IgD-negative memory B cell (primary cell): ENCODE measurements at regions not wholly inside any gene's neighbourhood (a gene's known extent, or its start where the extent isn't known, plus 50 kb on each side); places are given as distances from the start of the nearest gene placed in this dataset.

Experiments
- H3K27ac Mint-ChIP-seq, 3 donors: one replicate each; pipeline ENCODE4 v1.8.0; 2020 to 2022; ENCODE audit warnings: mild to moderate bottlenecking in 3 of 3, mixed read lengths in 3 of 3, moderate library complexity in 1 of 3
- H3K27me3 Mint-ChIP-seq: one replicate; pipeline ENCODE4 v1.8.0; 2021; ENCODE audit warnings: mixed read lengths
- H3K36me3 Mint-ChIP-seq: one replicate; pipeline ENCODE4 v1.8.0; 2020; ENCODE audit warnings: mild to moderate bottlenecking, mixed read lengths
- H3K4me1 Mint-ChIP-seq, 3 donors: one replicate each; pipeline ENCODE4 v1.8.0; 2020 to 2022; ENCODE audit warnings: mixed read lengths in 3 of 3, mild to moderate bottlenecking in 1 of 3
- H3K4me3 Mint-ChIP-seq, 4 donors: one replicate each; pipeline ENCODE4 v1.8.0; 2020 to 2022; ENCODE audit warnings: mild to moderate bottlenecking in 4 of 4, mixed read lengths in 4 of 4, moderate library complexity in 3 of 4
- H3K9me3 Mint-ChIP-seq, 3 donors: one replicate each; pipeline ENCODE4 v1.8.0; 2020 to 2021; ENCODE audit warnings: mixed read lengths in 3 of 3, mild to moderate bottlenecking in 1 of 3

DNA sequence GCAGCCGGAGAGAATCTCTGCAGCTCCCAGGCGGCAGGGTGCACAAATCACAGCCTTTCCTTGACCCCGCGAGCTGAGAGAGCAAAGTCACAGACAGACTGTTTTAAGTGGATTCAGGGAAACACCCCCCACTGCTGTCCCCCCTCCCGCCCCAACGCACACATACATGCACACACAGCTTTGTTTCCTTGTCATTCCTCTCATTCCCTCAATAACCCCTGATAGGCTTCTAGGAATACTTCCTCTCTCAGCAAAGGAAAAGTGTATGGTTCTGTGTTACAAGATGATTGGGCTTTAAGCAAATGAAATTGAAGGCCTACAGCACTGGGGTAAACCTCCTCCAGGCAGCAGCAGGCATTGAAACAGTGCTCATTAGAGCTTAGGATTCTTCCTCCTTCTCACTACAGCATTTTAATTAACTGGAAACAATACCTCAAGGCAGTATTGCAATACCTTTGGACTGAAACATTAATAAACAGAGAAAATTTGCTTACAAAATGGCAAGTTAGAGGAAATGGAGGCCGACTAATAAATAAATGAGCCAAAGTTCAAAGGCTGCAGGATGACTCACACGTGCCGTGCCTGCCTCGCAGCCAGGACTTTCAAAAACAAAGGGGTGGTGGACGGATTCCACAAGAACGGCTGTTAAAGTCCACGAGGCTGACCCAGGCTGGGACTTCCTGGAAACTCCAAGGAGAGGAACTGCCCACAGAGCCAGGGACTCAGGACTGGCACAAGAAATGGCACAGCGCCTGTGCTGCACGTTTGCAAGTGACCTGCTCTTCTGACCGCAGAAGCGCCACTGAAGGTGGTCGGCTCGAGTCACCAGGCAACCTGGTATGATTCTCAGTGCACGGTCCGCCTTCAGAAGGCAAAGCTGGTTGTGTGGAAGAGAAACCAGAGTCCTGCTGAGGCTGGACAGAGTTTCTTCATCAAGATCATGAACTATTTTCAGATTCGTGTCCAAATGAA, 236.2 kb downstream of the SYK start:
- Mint-ChIP-seq H3K27ac (peak overlapping the region in 1 of 3 donors; percentile 73), H3K4me3 (peak overlapping the region in 2 of 4 donors; percentile 85 to 94), H3K9me3 (no peaks in the 10 kb centered on the region), H3K4me1 (peaks cover 21 to 34% (median 28%) of the 10 kb centered on the region in 3 donors), H3K27me3 (peaks cover 2% of the 10 kb centered on the region), H3K36me3 (no peaks in the 10 kb centered on the region)

DNA sequence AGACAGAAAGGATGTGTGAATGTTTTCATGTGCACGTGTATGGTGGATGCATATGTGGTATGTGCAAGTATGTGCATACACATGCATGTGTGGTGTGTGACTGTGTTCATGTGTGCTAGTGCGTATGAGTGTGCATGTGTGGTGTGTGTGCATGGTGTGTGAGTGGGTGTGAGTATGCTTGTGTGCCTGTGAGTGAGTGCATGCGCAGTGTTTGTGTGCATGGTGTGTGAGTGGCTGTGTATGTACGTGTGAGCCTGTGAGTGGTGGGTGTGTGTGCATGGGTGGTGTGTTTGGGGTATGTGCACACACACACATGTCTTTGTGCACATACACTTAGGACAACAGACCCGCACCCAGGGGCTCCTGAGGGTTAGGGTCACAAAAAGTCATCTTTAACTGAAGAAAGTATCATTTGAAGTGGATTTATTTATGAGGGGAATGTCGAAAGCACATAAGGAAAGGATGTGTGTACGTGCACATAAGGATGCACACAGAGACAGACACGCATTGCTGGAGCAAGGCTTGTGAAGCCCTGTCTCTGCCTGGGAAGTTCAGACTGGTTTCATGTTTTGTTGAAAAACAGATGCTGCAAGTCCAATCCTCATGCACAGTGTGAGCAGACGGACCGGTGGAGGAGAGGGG, 237.0 kb downstream of the SYK start:
- Mint-ChIP-seq H3K27me3 (peaks cover 4% of the 10 kb centered on the region), H3K27ac (peak overlapping the region in 1 of 3 donors; percentile 73), H3K9me3 (no peaks in the 10 kb centered on the region), H3K36me3 (no peaks in the 10 kb centered on the region), H3K4me3 (no peak overlapping the region), H3K4me1 (peaks cover 21 to 34% (median 28%) of the 10 kb centered on the region in 3 donors)

DNA sequence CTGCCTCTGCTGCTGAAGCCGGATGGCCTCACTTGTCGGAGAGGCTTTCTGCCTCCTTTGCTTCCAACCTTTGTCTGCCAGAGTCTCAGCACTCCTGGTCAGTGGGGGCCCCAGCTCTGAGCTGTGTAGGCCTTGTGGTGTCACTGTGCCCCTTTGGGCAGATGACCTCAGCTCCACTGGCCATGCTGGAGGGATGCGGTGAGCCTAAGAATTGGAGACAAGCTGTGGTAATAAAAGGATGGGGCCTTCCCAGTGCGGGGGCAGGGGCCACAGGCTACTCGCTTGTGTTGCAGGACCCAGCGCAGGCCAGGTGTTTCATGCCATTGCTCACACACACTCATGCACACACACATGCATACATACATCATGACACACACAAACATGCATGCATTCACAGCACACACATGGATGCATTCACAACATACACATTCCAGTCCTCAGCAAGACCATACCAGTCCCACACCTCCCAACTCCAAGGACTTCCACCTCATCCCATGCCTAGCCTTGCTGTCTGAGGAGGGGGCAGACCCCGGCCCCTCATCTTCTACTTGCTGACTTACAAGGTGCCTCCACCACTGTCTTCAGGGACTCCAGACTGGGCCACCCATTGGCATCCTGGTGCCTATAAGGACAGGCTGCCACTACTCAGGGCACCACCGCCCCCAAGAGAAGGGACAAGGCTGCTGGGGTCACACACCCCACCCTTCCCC, 237.7 kb downstream of the SYK start:
- H3K4me1 Mint-ChIP-seq: peaks cover 21 to 34% (median 28%) of the 10 kb centered on the region in 3 donors
- H3K9me3 Mint-ChIP-seq: peaks cover 0 to 1% (median 0%) of the 10 kb centered on the region in 3 donors
- H3K27ac Mint-ChIP-seq: no peak overlapping the region
- peaks cover 4% of the 10 kb centered on the region for H3K27me3 Mint-ChIP-seq
- no peaks in the 10 kb centered on the region for H3K36me3 Mint-ChIP-seq
- no peak overlapping the region for H3K4me3 Mint-ChIP-seq

GRCh38 chr9:91039835-91040140, 238.2 kb downstream of the SYK start:
- peaks cover 17 to 30% (median 24%) of the 10 kb centered on the region in 3 donors for H3K4me1 Mint-ChIP-seq
- H3K27me3 Mint-ChIP-seq: peaks cover 4% of the 10 kb centered on the region
- H3K9me3 Mint-ChIP-seq: peaks cover 0 to 1% (median 0%) of the 10 kb centered on the region in 3 donors
- no peak overlapping the region for H3K4me3 Mint-ChIP-seq
- H3K36me3 Mint-ChIP-seq: no peaks in the 10 kb centered on the region
- H3K27ac Mint-ChIP-seq: no peak overlapping the region

- H3K36me3 Mint-ChIP-seq: no peaks in the 10 kb centered on the region
- peak overlapping the region in 1 of 3 donors; percentile 80 for H3K27ac Mint-ChIP-seq
- peaks cover 4% of the 10 kb centered on the region for H3K27me3 Mint-ChIP-seq
- H3K4me3 Mint-ChIP-seq: no peak overlapping the region
- H3K9me3 Mint-ChIP-seq: peaks cover 0 to 1% (median 0%) of the 10 kb centered on the region in 3 donors
- H3K4me1 Mint-ChIP-seq: peaks cover 10 to 22% (median 16%) of the 10 kb centered on the region in 3 donors
Measured at GRCh38 chr9:91040371-91041215, 239.0 kb downstream of the SYK start.

DNA sequence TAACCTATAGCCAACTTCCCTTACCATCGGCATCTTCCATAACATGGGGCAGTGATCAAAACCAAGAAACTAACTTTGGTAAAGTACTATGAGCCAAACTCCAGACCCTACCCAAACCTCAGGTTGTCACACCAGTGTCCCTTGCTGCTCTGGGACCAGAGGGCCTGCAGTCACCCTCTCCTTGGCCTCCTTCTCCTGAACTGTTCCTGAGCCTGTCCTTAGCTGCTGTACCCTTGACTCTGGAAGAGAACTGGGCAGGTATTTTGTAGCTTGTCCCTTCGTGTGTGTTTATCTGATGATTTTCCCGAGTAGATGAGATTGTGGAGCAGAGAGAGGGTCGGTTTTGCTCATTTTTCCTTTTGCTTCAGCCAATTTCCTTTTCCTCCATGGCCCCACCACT, 240.4 kb downstream of the SYK start:
- H3K27me3 Mint-ChIP-seq: peaks cover 6% of the 10 kb centered on the region
- no peaks in the 10 kb centered on the region for H3K36me3 Mint-ChIP-seq
- no peak overlapping the region for H3K4me3 Mint-ChIP-seq
- H3K9me3 Mint-ChIP-seq: peaks cover 0 to 1% (median 0%) of the 10 kb centered on the region in 3 donors
- no peak overlapping the region for H3K27ac Mint-ChIP-seq
- peaks cover 5 to 12% (median 10%) of the 10 kb centered on the region in 3 donors for H3K4me1 Mint-ChIP-seq

DNA sequence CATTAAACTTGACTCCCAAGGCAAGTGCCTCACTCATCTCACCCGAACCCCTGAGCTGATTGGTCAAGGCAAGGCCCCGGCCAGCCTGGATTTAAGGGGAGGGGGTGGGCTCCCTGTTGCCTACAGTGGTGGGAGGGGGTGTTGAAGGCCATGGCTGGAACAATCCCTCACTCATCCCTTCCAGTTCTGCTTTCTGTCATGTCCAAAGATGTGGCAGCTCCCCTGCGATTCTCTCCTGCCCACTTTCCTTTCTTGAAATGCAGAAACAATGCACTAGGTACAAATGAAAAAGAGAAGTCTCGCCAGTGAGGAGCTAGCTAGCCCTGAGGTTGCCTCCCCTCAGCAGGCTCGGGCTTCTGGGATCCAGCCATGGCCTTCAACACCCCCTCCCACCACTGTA, 240.9 kb downstream of the SYK start:
- Mint-ChIP-seq H3K27me3 (peaks cover 11% of the 10 kb centered on the region), H3K4me1 (peaks cover 6 to 11% (median 8%) of the 10 kb centered on the region in 3 donors), H3K9me3 (peaks cover 0 to 1% (median 0%) of the 10 kb centered on the region in 3 donors), H3K4me3 (no peak overlapping the region), H3K36me3 (no peaks in the 10 kb centered on the region), H3K27ac (no peak overlapping the region)

GRCh38 chr9:91043056-91043810, 241.6 kb downstream of the SYK start:
- Mint-ChIP-seq H3K9me3 (peaks cover 0 to 1% (median 0%) of the 10 kb centered on the region in 3 donors), H3K36me3 (no peaks in the 10 kb centered on the region), H3K4me1 (peaks cover 5 to 11% (median 7%) of the 10 kb centered on the region in 3 donors), H3K27ac (no peak overlapping the region), H3K4me3 (no peak overlapping the region), H3K27me3 (peaks cover 17% of the 10 kb centered on the region)

DNA sequence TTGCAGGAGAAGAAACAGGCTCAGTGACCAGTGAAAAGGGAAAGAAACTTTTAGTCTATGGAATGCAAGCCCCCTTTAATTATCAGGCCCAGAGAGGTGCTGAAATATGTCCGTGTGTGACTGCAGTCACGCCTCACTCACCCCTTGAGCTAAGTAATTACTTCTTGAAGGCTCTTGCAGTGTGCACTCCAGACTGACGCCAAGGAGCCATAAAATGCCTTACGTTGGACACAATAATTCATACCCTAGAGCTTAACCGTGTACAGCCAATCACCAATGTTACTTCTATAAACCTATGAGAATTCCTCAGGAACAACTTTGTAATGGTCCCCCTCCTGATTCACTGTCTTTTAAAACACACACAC, 242.2 kb downstream of the SYK start:
- H3K27me3 Mint-ChIP-seq: peaks cover 22% of the 10 kb centered on the region
- peak overlapping the region in 1 of 3 donors; percentile 52 for H3K27ac Mint-ChIP-seq
- H3K36me3 Mint-ChIP-seq: no peaks in the 10 kb centered on the region
- no peak overlapping the region for H3K4me3 Mint-ChIP-seq
- H3K4me1 Mint-ChIP-seq: peaks cover 6 to 8% (median 7%) of the 10 kb centered on the region in 3 donors
- H3K9me3 Mint-ChIP-seq: peaks cover 0 to 1% (median 0%) of the 10 kb centered on the region in 3 donors

- Mint-ChIP-seq H3K27me3 (peaks cover 22% of the 10 kb centered on the region), H3K4me1 (peaks cover 6 to 8% (median 7%) of the 10 kb centered on the region in 3 donors), H3K4me3 (no peak overlapping the region), H3K27ac (peak overlapping the region in 1 of 3 donors; percentile 52), H3K36me3 (no peaks in the 10 kb centered on the region), H3K9me3 (peaks cover 0 to 1% (median 0%) of the 10 kb centered on the region in 3 donors)
Measured at GRCh38 chr9:91044354-91044753, 242.7 kb downstream of the SYK start.

- H3K27ac Mint-ChIP-seq: no peak overlapping the region
- peaks cover 22% of the 10 kb centered on the region for H3K27me3 Mint-ChIP-seq
Measured at GRCh38 chr9:91045041-91045440, 243.4 kb downstream of the SYK start.

GRCh38 chr9:91047529-91047928, 245.9 kb downstream of the SYK start:
- Mint-ChIP-seq H3K4me3 (peak overlapping the region in 2 of 4 donors; percentile 2 to 62), H3K27ac (peak overlapping the region in 2 of 3 donors; percentile 3 to 61), H3K27me3 (peaks cover 21% of the 10 kb centered on the region), H3K9me3 (peaks cover 0 to 1% (median 0%) of the 10 kb centered on the region in 3 donors), H3K4me1 (peaks cover 5 to 8% (median 7%) of the 10 kb centered on the region in 3 donors), H3K36me3 (no peaks in the 10 kb centered on the region)

More at GRCh38 chr9:91045041-91045440, 243.4 kb downstream of the SYK start:
- H3K4me3 Mint-ChIP-seq: no peak overlapping the region
- no peaks in the 10 kb centered on the region for H3K36me3 Mint-ChIP-seq
- H3K9me3 Mint-ChIP-seq: peaks cover 0 to 1% (median 0%) of the 10 kb centered on the region in 3 donors
- peaks cover 6 to 8% (median 7%) of the 10 kb centered on the region in 3 donors for H3K4me1 Mint-ChIP-seq

DNA sequence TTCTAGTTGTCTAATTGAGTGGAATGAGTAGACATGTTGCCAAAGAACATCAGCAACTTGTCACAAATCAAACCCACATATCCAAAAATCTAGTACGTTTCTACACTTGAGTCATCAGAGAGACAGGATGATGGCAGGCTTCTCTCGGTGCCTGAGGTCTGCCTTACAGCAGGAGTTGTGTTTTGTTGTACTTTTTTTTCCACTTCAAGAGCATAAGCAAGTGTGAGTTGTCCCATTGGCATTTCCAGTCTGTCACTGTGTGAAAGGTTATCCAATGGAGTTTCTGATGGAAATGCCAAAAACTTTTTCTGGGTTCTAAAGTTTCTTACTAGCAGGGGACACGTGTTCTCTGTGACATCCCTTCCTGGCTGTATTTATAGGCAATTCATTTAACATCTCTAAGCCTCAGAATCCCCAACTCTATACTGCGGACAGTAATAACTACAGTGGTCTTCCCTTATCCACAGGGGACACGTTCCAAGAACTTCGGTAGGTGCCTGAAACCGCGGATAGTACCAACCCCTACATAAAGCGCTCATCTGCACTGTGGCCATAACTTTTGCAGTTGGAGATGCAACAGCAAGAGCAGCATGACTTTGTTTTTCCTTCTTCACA, 246.5 kb downstream of the SYK start:
- peaks cover 5 to 8% (median 7%) of the 10 kb centered on the region in 3 donors for H3K4me1 Mint-ChIP-seq
- H3K27ac Mint-ChIP-seq: no peak overlapping the region
- peaks cover 21% of the 10 kb centered on the region for H3K27me3 Mint-ChIP-seq
- H3K36me3 Mint-ChIP-seq: no peaks in the 10 kb centered on the region
- H3K9me3 Mint-ChIP-seq: peaks cover 0 to 1% (median 0%) of the 10 kb centered on the region in 3 donors
- H3K4me3 Mint-ChIP-seq: peak overlapping the region in 2 of 4 donors; percentile 2 to 62
